ENCODE measurements at regions not wholly inside any gene's neighbourhood (a gene's known extent, or its start where the extent isn't known, plus 50 kb on each side); places are given as distances from the start of the nearest gene placed in this dataset.

DNA sequence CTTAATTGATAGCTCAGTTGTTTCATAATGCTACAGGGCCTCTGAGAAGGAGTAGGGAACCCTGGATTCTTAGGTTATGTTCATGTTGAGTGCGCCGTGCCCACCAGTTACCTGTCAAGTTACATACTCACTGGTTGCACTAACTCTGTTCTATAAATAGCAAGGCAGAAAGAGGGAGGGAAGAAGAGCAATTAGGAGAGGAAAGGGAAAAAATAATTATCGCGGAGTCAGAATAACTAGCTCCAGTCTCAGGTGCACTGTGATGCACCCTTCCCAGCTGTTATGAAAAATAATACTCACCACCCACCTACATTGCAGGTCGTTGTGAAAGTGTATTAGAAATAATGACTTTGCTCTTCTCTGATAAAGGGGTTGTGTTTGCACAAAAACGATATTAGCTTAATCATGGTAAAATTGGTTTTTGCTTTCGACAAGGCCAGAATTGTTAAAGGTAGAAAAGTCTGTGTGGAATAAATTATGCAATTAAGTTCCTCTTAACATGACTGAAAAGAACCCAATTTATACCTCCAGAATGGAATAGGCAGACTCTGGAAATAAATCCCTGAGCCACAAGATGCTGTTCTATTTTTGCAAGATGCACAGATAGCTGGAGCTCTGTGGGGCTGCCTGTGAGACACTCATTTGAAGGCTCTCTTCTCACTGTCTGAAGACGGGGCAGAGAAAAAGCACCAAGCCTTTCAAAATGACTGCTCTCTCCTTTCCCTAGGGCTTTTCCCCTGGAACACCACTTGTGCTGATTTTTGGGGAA is 137.6 kb upstream of the PITRM1 start:
- TF ChIP-seq EZH2 (IDR thresholded peaks at IDR 0.05; ENCODE audit: borderline replicate concordance, low read depth, low read length, poor library complexity, severe bottlenecking), result no peak
- TF ChIP-seq, protein P1, sequence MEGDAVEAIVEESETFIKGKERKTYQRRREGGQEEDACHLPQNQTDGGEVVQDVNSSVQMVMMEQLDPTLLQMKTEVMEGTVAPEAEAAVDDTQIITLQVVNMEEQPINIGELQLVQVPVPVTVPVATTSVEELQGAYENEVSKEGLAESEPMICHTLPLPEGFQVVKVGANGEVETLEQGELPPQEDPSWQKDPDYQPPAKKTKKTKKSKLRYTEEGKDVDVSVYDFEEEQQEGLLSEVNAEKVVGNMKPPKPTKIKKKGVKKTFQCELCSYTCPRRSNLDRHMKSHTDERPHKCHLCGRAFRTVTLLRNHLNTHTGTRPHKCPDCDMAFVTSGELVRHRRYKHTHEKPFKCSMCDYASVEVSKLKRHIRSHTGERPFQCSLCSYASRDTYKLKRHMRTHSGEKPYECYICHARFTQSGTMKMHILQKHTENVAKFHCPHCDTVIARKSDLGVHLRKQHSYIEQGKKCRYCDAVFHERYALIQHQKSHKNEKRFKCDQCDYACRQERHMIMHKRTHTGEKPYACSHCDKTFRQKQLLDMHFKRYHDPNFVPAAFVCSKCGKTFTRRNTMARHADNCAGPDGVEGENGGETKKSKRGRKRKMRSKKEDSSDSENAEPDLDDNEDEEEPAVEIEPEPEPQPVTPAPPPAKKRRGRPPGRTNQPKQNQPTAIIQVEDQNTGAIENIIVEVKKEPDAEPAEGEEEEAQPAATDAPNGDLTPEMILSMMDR (conservative IDR thresholded peaks at IDR 0.05; ENCODE audit: low read depth, low read length), result no peak

Measured in A673 (cell line).